Astrocyte (in vitro differentiated cells and primary cell): ENCODE measurements at regions not wholly inside any gene's neighbourhood (a gene's known extent, or its start where the extent isn't known, plus 50 kb on each side); places are given as distances from the start of the nearest gene placed in this dataset.

ENCODE experiments used
- DNase-seq: peaks from one replicate; pipeline ENCODE4 v3.0.0-alpha.2; 2010; ENCODE audit warnings: low read depth
- FAIRE-seq: peaks from 2 replicates; lab custom pipeline; 2011; peaks lifted over from hg19 to GRCh38; lab: Jason Lieb, UNC
- H2AFZ ChIP-seq: 2 replicates; pipeline ENCODE4 v1.6.0; 2012; ENCODE audit warnings: low read depth, low read length, inconsistent platforms
- H3K27ac ChIP-seq: 2 replicates; pipeline ENCODE4 v1.5.1; 2011; ENCODE audit warnings: low read depth, low read length, inconsistent platforms
- H3K27me3 ChIP-seq: 2 replicates; pipeline ENCODE4 v1.6.0; 2011; ENCODE audit warnings: low read length, inconsistent platforms; ENCODE audit not compliant: insufficient read depth
- H3K36me3 ChIP-seq: 2 replicates; pipeline ENCODE4 v1.5.1; 2011; ENCODE audit warnings: low read length, inconsistent platforms; ENCODE audit not compliant: insufficient read depth
- H3K4me1 ChIP-seq: 2 replicates; pipeline ENCODE4 v1.5.1; 2011; ENCODE audit warnings: low read length, inconsistent platforms; ENCODE audit not compliant: insufficient read depth
- H3K4me2 ChIP-seq: 2 replicates; pipeline ENCODE4 v1.6.0; 2012; ENCODE audit warnings: low read length, inconsistent platforms
- H3K4me3 ChIP-seq: 2 replicates; pipeline ENCODE4 v1.5.1; 2011; ENCODE audit warnings: low read depth, mild to moderate bottlenecking, low read length, inconsistent platforms; ENCODE audit not compliant: insufficient read depth
- H3K79me2 ChIP-seq: 2 replicates; pipeline ENCODE4 v1.6.0; 2012; ENCODE audit warnings: mild to moderate bottlenecking, low read length, inconsistent platforms; ENCODE audit not compliant: insufficient read depth
- H3K9ac ChIP-seq: 2 replicates; pipeline ENCODE4 v1.6.0; 2012; ENCODE audit warnings: mild to moderate bottlenecking, low read length, inconsistent platforms
- H3K9me3 ChIP-seq: 2 replicates; pipeline ENCODE4 v1.5.1; 2012; ENCODE audit warnings: low read depth, mild to moderate bottlenecking, low read length, inconsistent platforms; ENCODE audit not compliant: insufficient read depth
- H4K20me1 ChIP-seq: 2 replicates; pipeline ENCODE4 v1.6.0; 2012; ENCODE audit warnings: low read length, inconsistent platforms; ENCODE audit not compliant: insufficient read depth
- H3K27ac Mint-ChIP-seq: one replicate; pipeline ENCODE4 v1.8.0; 2021; ENCODE audit warnings: mild to moderate bottlenecking, mixed read lengths; ENCODE audit not compliant: unreplicated experiment
- H3K27me3 Mint-ChIP-seq: one replicate; pipeline ENCODE4 v1.8.0; 2021; ENCODE audit warnings: low read depth, mixed read lengths; ENCODE audit not compliant: unreplicated experiment
- H3K36me3 Mint-ChIP-seq: one replicate; pipeline ENCODE4 v1.8.0; 2021; ENCODE audit warnings: low read depth, mixed read lengths; ENCODE audit not compliant: unreplicated experiment
- H3K4me1 Mint-ChIP-seq: one replicate; pipeline ENCODE4 v1.8.0; 2021; ENCODE audit warnings: low read depth, mixed read lengths; ENCODE audit not compliant: unreplicated experiment
- H3K4me3 Mint-ChIP-seq: one replicate; pipeline ENCODE4 v1.8.0; 2021; ENCODE audit warnings: mild to moderate bottlenecking, moderate library complexity, mixed read lengths; ENCODE audit not compliant: unreplicated experiment
- H3K9me3 Mint-ChIP-seq: one replicate; pipeline ENCODE4 v1.8.0; 2021; ENCODE audit warnings: mild to moderate bottlenecking, mixed read lengths; ENCODE audit not compliant: unreplicated experiment
- CTCF ChIP-seq: IDR thresholded peaks from 2 replicates; pipeline ENCODE4 v1.5.1; 2011; ENCODE audit warnings: low read depth, mild to moderate bottlenecking, inconsistent platforms, low read length, moderate library complexity; ENCODE audit not compliant: insufficient read depth
- EZH2 ChIP-seq: IDR thresholded peaks from 2 replicates; pipeline ENCODE4 v1.6.1; 2012; ENCODE audit warnings: mild to moderate bottlenecking, low read length, inconsistent platforms; ENCODE audit not compliant: insufficient read depth

GRCh38 chr9:693201-694091 is 148.1 kb upstream of the DMRT1 start:
- Histone ChIP-seq H4K20me1 (no peaks in the 10 kb centered on the region), H3K27me3 (no peaks in the 10 kb centered on the region), H3K79me2 (peaks cover 44% of the 10 kb centered on the region), H3K36me3 (no peaks in the 10 kb centered on the region), H3K4me3 (peak overlapping the region; percentile 52), H3K27ac (peak overlapping the region; percentile 93), H3K4me2 (peak overlapping the region; percentile 84), H3K9ac (peak overlapping the region; percentile 85), H3K9me3 (no peaks in the 10 kb centered on the region), H2AFZ (peak overlapping the region; percentile 58), H3K4me1 (peaks cover 50% of the 10 kb centered on the region)
- no peak for TF ChIP-seq CTCF
- TF ChIP-seq EZH2 = no peak
- DNase-seq (peak; percentile 89), FAIRE-seq (peak; percentile 82)
- Mint-ChIP-seq H3K27me3 (no peaks in the 10 kb centered on the region), H3K9me3 (no peaks in the 10 kb centered on the region), H3K4me1 (peaks cover 54% of the 10 kb centered on the region), H3K4me3 (peak overlapping the region; percentile 75), H3K36me3 (no peaks in the 10 kb centered on the region), H3K27ac (peak overlapping the region; percentile 99)

GRCh38 chr9:694092-694402 is 147.4 kb upstream of the DMRT1 start:
- H3K79me2 ChIP-seq = peaks cover 41% of the 10 kb centered on the region
- no peaks in the 10 kb centered on the region for H3K36me3 Mint-ChIP-seq
- peaks cover 54% of the 10 kb centered on the region for H3K4me1 ChIP-seq
- H2AFZ ChIP-seq = no peak overlapping the region
- TF ChIP-seq CTCF (no peak), EZH2 (no peak)
- H3K27ac ChIP-seq = peak overlapping the region; percentile 93
- H3K4me3 Mint-ChIP-seq = peak overlapping the region; percentile 75
- no peaks in the 10 kb centered on the region for H3K9me3 Mint-ChIP-seq
- H3K4me1 Mint-ChIP-seq = peaks cover 60% of the 10 kb centered on the region
- H3K27me3 ChIP-seq = no peaks in the 10 kb centered on the region
- FAIRE-seq (no peak), DNase-seq (no peak)
- peak overlapping the region; percentile 52 for H3K4me3 ChIP-seq
- no peaks in the 10 kb centered on the region for H3K27me3 Mint-ChIP-seq
- no peaks in the 10 kb centered on the region for H3K36me3 ChIP-seq
- H3K4me2 ChIP-seq = peak overlapping the region; percentile 84
- H3K27ac Mint-ChIP-seq = peak overlapping the region; percentile 99
- no peaks in the 10 kb centered on the region for H4K20me1 ChIP-seq
- H3K9me3 ChIP-seq = no peaks in the 10 kb centered on the region
- peak overlapping the region; percentile 85 for H3K9ac ChIP-seq
